Panc1 (cell line): ENCODE measurements at regions not wholly inside any gene's neighbourhood (a gene's known extent, or its start where the extent isn't known, plus 50 kb on each side); places are given as distances from the start of the nearest gene placed in this dataset.

Experiments
- CTCF ChIP-seq: fragments of 450-650 bp; IDR thresholded peaks from 2 replicates; pipeline ENCODE4 v1.5.1; 2017; ENCODE audit warnings: mild to moderate bottlenecking
- REST ChIP-seq, 2 experiments: IDR thresholded peaks; 2 replicates each; pipeline ENCODE4 v1.6.1; 2011 to 2012; ENCODE audit warnings: low read depth in 2 of 2, control low read depth in 1 of 2, low read length in 1 of 2, mild to moderate bottlenecking in 1 of 2, moderate library complexity in 1 of 2; ENCODE audit not compliant: insufficient read depth in 1 of 2
- TCF7L2 ChIP-seq: IDR thresholded peaks from 2 replicates; pipeline ENCODE4 v1.6.1; 2011; ENCODE audit warnings: mild to moderate bottlenecking, low read depth, low read length, inconsistent platforms

- TF ChIP-seq CTCF (no peak), TCF7L2 (no peak), REST (IDR thresholded peaks at IDR 0.05; ENCODE audit: insufficient read depth in 1 of 2, low read depth in 2 of 2, low read length in 1 of 2) (no peak)
Measured at GRCh38 chr1:116313776-116314175, 59.3 kb upstream of the ATP1A1 start.
